Body of pancreas (tissue), 4 donors: ENCODE measurements at regions not wholly inside any gene's neighbourhood (a gene's known extent, or its start where the extent isn't known, plus 50 kb on each side); places are given as distances from the start of the nearest gene placed in this dataset.

Source experiments
- ATAC-seq: fragments of 150-250 bp; one replicate; pipeline ENCODE4 v1.9.1; 2016
- DNase-seq, 4 donors: peaks; one replicate each; pipeline ENCODE4 v3.0.0-alpha.2; 2019
- H3K27ac ChIP-seq, 4 donors: fragments of 200-600 bp; sonication (generic); 1 replicate in 3 of 4; 2 replicates in 1 of 4; pipeline versions ENCODE4 v1.5.1 to v1.6.1; 2016 to 2019; ENCODE audit warnings: mild to moderate bottlenecking in 1 of 4, mixed read lengths in 1 of 4, moderate library complexity in 1 of 4
- H3K27me3 ChIP-seq, 2 donors: fragments of 200-600 bp; sonication (generic); one replicate each; pipeline ENCODE4 v1.6.0; 2016; ENCODE audit warnings: mild to moderate bottlenecking in 1 of 2
- H3K36me3 ChIP-seq, 2 donors: fragments of 200-600 bp; sonication (generic); replicated peaks in 1 of 2; 2 replicates each; pipeline ENCODE4 v1.5.1; 2016; ENCODE audit warnings: low read depth in 2 of 2; ENCODE audit not compliant: insufficient read depth in 1 of 2
- H3K4me1 ChIP-seq: fragments of 200-600 bp; sonication (generic); one replicate; pipeline ENCODE4 v1.6.0; 2016
- H3K4me3 ChIP-seq, 2 donors: fragments of 200-600 bp; sonication (generic); 1 replicate in 1 of 2; 2 replicates in 1 of 2; pipeline ENCODE4 v1.5.1; 2016 to 2019
- H3K9me3 ChIP-seq, 3 donors: fragments of 200-600 bp; sonication (generic); 1 replicate in 2 of 3; 2 replicates in 1 of 3; pipeline ENCODE4 v1.5.1; 2016
- CTCF ChIP-seq, 7 experiments: fragments of 450-650 bp in 4 of 7; fragments of 200-600 bp in 3 of 7; sonication (generic) in 3 of 7; IDR thresholded peaks; one replicate each; pipeline ENCODE4 v1.5.1; 2016 to 2019; ENCODE audit warnings: antibody characterized with exemption in 7 of 7
- POLR2A ChIP-seq, 3 donors: fragments of 450-650 bp; IDR thresholded peaks; one replicate each; pipeline ENCODE4 v1.6.1; 2016; ENCODE audit warnings: antibody characterized with exemption in 3 of 3, mild to moderate bottlenecking in 2 of 3
- WGBS, 2 donors: methylation state at CpG; one replicate each; pipeline ENCODE4 v1.1.5; 2017; 5-methylcytosine and 5-hydroxymethylcytosine counted together
- intact Hi-C: fragments of 100-400 bp; cut with DNase I; formaldehyde crosslinking; loops from one replicate; pipeline ENCODE4 v1.15.1; 2023

- H3K27ac ChIP-seq = no peak overlapping the region
- H3K9me3 ChIP-seq = no peaks in the 10 kb centered on the region
- TF ChIP-seq POLR2A (IDR thresholded peaks at IDR 0.05) (no peak), CTCF (IDR thresholded peaks at IDR 0.05) (no peak)
- H3K4me3 ChIP-seq = no peak overlapping the region
- DNase-seq = no peak
- 30 to 36% methylated on average over 4 of the region's 4 CpGs for WGBS, 2 donors
- no peak for ATAC-seq
- no peaks in the 10 kb centered on the region for H3K36me3 ChIP-seq
- no peaks in the 10 kb centered on the region for H3K4me1 ChIP-seq
- no peaks in the 10 kb centered on the region for H3K27me3 ChIP-seq
- intact Hi-C loops = no loop called here
These were observed 316.1 kb downstream of the IRX1 start for GRCh38 chr5:3911773-3912172.

- DNase-seq = no peak
- Histone ChIP-seq H3K27ac (no peak overlapping the region), H3K27me3 (no peaks in the 10 kb centered on the region), H3K9me3 (no peaks in the 10 kb centered on the region), H3K36me3 (no peaks in the 10 kb centered on the region), H3K4me3 (no peak overlapping the region), H3K4me1 (no peaks in the 10 kb centered on the region)
- ATAC-seq = no peak
- no peak for TF ChIP-seq CTCF (IDR thresholded peaks at IDR 0.05)
- no peak for TF ChIP-seq POLR2A (IDR thresholded peaks at IDR 0.05)
- intact Hi-C loops = no loop called here
- 79 to 83% methylated on average over 7 of the region's 7 CpGs for WGBS, 2 donors
These were observed 317.2 kb downstream of the IRX1 start for GRCh38 chr5:3912790-3913189.

GRCh38 chr5:3913279-3913678 is 317.6 kb downstream of the IRX1 start:
- no peak for TF ChIP-seq CTCF (IDR thresholded peaks at IDR 0.05)
- no peak for TF ChIP-seq POLR2A (IDR thresholded peaks at IDR 0.05)
- Histone ChIP-seq H3K27ac (no peak overlapping the region), H3K27me3 (no peaks in the 10 kb centered on the region), H3K36me3 (no peaks in the 10 kb centered on the region), H3K4me1 (no peaks in the 10 kb centered on the region), H3K9me3 (peaks cover 0 to 2% (median 0%) of the 10 kb centered on the region in 3 donors), H3K4me3 (no peak overlapping the region)
- intact Hi-C loops = no loop called here
- WGBS, 2 donors = 70 to 76% methylated on average over 3 of the region's 3 CpGs
- DNase-seq (no peak), ATAC-seq (no peak)

- no peak for DNase-seq
- intact Hi-C loops = no loop called here
These were observed 329.4 kb downstream of the IRX1 start for GRCh38 chr5:3925022-3925421.

More at GRCh38 chr5:3925022-3925421, 329.4 kb downstream of the IRX1 start:
- no peaks in the 10 kb centered on the region for H3K9me3 ChIP-seq
- H3K36me3 ChIP-seq = no peaks in the 10 kb centered on the region
- no peak overlapping the region for H3K4me3 ChIP-seq
- H3K4me1 ChIP-seq = no peaks in the 10 kb centered on the region
- no peak overlapping the region for H3K27ac ChIP-seq
- no peak for TF ChIP-seq CTCF (IDR thresholded peaks at IDR 0.05)
- no peak for TF ChIP-seq POLR2A (IDR thresholded peaks at IDR 0.05)
- peaks cover 0 to 3% of the 10 kb centered on the region in 2 donors for H3K27me3 ChIP-seq
- ATAC-seq = no peak
- 43 to 45% methylated on average over 3 to 7 of the region's 7 CpGs for WGBS, 2 donors
